ENCODE measurements at regions not wholly inside any gene's neighbourhood (a gene's known extent, or its start where the extent isn't known, plus 50 kb on each side); places are given as distances from the start of the nearest gene placed in this dataset.
"Not testable (repeated sequence)": the region's sequence is repeated elsewhere in the genome, so short reads cannot be mapped to it uniquely, and the experiment has no call there.

DNA sequence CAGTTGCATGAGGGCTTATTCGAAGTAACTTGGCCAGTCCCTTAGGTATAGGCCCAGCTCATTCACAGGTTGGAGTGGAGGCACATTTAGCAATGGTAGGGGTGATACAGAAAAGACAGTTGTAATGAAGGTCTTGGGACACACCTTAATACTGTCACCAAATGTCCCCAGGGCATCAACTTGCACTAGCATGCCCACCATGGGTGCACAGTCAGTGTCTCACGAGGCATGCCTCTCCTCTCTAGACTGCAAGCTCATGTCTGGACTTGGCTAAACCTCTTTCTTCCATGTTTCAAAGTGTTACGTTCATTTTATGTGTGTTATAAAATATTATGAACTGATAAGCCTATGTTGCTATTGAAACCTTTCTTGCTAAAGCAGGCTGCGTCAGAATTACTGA lies 124.0 kb upstream of the ECI2 start:
- DNase-seq (ENCODE audit: insufficient read length, low spot score) (no peak), FAIRE-seq (no peak)
- TF ChIP-seq POLR2AphosphoS5 (IDR thresholded peaks at IDR 0.05; ENCODE audit: low read depth, low read length) (no peak), TAF1 (IDR thresholded peaks at IDR 0.05; ENCODE audit: low read depth, low read length) (no peak), POLR2A (IDR thresholded peaks at IDR 0.05; ENCODE audit: low read depth, low read length) (no peak), SPI1 (IDR thresholded peaks at IDR 0.05; ENCODE audit: low read depth, low read length) (no peak), PAX5 (IDR thresholded peaks at IDR 0.05; ENCODE audit: insufficient read depth, low read length, severe bottlenecking) (no peak), POU2F2 (IDR thresholded peaks at IDR 0.05; ENCODE audit: low read depth, low read length) (no peak)

DNA sequence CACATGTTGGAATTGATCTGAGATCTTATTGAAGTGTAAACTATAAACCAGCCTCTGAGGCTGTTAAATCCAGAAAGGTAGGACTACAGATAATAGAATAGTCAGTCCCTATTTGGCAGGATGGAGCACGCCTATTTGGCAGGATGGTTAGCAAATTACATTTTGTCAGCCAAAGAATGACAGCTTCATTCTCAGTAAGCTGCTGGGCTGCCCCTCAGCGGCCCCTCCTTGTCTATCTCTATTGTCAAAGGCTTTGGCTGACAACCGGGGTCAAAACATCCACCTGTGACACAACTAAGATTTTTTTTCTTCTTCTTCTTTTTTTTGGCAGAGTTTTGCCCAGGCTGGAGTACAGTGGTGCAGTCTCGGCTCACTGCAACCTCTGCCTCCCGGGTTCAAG lies 123.4 kb upstream of the ECI2 start:
- TF ChIP-seq TAF1 (IDR thresholded peaks at IDR 0.05; ENCODE audit: low read depth, low read length) = no peak
- TF ChIP-seq POLR2A (IDR thresholded peaks at IDR 0.05; ENCODE audit: low read depth, low read length) = no peak
- TF ChIP-seq POU2F2 (IDR thresholded peaks at IDR 0.05; ENCODE audit: low read depth, low read length) = no peak
- no peak for TF ChIP-seq SPI1 (IDR thresholded peaks at IDR 0.05; ENCODE audit: low read depth, low read length)
- no peak for TF ChIP-seq POLR2AphosphoS5 (IDR thresholded peaks at IDR 0.05; ENCODE audit: low read depth, low read length)
- no peak for TF ChIP-seq PAX5 (IDR thresholded peaks at IDR 0.05; ENCODE audit: insufficient read depth, low read length, severe bottlenecking)
- DNase-seq (ENCODE audit: insufficient read length, low spot score) = no peak
- FAIRE-seq = no peak

DNA sequence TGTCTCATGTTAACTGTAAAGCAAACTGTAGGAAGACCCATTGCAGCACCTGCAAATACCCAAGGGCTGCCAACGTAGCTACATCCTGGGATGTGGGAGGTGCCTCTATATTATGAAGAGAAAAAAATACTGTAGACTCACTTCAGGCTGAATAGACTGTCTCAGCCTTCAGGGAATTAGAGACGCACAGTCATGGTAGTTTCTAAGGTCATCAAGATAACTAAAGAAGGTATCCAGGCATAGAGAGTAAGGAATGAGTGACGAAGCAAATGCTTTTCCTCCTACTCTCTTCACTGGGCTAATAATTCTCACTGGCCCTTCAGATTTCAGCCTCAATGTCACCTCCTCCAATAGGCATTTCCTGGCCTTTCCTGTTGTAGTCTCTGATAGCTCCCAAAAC lies 121.6 kb upstream of the ECI2 start:
- TF ChIP-seq POU2F2 (IDR thresholded peaks at IDR 0.05; ENCODE audit: low read depth, low read length) (no peak), POLR2A (IDR thresholded peaks at IDR 0.05; ENCODE audit: low read depth, low read length) (no peak), SPI1 (IDR thresholded peaks at IDR 0.05; ENCODE audit: low read depth, low read length) (no peak), POLR2AphosphoS5 (IDR thresholded peaks at IDR 0.05; ENCODE audit: low read depth, low read length) (no peak), PAX5 (IDR thresholded peaks at IDR 0.05; ENCODE audit: insufficient read depth, low read length, severe bottlenecking) (no peak), TAF1 (IDR thresholded peaks at IDR 0.05; ENCODE audit: low read depth, low read length) (no peak)
- DNase-seq (ENCODE audit: insufficient read length, low spot score) (no peak), FAIRE-seq (no peak)

DNA sequence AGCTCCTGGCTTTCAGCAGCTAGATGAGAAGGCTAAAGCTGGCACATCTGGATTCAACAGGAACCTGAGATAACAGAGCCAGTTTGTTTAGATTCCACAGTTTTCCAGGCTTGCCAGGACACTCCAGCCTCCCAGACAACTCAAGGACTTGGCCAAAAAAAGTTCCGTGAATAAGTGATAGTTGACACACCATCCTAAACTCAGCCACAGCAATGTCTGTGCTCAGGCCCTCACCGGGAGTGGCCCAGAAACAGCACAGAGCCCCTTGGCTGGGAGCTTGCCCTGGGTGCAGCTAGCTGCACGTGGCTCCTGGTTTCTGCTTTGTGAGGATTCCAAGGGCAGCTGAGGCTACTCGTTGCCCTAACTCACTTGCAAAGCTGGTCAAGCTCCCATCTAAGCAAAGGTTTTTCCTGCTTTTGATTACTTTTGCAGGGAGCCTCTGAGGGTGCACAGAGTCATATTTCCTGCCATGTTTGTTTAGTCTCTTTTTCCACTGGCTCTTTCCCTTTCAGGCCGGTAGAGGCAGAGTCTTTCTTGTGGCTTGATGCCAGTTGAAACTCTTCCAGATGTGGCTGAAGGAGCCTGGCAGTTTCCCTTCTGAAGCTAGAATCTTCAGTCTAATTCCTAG lies 118.3 kb upstream of the ECI2 start:
- FAIRE-seq (no peak), DNase-seq (ENCODE audit: insufficient read length, low spot score) (no peak)
- TF ChIP-seq POU2F2 (IDR thresholded peaks at IDR 0.05; ENCODE audit: low read depth, low read length) = no peak
- no peak for TF ChIP-seq PAX5 (IDR thresholded peaks at IDR 0.05; ENCODE audit: insufficient read depth, low read length, severe bottlenecking)
- TF ChIP-seq TAF1 (IDR thresholded peaks at IDR 0.05; ENCODE audit: low read depth, low read length) = no peak
- no peak for TF ChIP-seq POLR2AphosphoS5 (IDR thresholded peaks at IDR 0.05; ENCODE audit: low read depth, low read length)
- no peak for TF ChIP-seq POLR2A (IDR thresholded peaks at IDR 0.05; ENCODE audit: low read depth, low read length)
- no peak for TF ChIP-seq SPI1 (IDR thresholded peaks at IDR 0.05; ENCODE audit: low read depth, low read length)

DNA sequence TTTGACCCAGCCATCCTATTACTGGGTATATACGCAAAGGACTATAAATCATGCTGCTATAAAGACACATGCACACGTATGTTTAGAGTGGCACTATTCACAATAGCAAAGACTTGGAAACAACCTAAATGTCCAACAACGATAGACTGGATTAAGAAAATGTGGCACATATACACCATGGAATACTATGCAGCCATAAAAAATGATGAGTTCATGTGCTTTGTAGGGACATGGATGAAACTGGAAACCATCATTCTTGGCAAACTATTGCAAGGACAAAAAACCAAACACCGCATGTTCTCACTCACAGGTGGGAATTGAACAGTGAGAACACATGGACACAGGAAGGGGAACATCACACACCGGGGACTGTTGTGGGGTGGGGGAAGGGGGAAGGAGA lies 117.1 kb upstream of the ECI2 start:
- FAIRE-seq = not testable (repeated sequence)

DNA sequence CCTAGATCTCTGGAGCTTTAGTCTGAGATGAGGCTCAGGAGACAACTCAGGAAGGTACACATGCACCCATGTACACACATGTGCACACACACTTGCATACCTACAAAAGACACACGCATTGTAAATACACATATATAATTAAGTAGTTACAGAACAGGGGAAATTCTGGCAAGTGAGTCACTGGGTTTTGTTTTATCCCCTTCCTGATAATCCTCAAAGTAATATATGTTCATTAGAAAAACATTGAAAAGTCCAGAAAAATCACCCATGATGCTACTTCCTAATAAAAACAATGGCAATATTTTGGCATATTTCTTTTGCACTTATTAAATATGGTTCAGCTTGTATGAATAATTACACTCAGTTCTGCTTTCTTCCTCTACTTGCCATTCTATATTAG lies 115.3 kb upstream of the ECI2 start:
- no peak for FAIRE-seq
- DNase-seq (ENCODE audit: insufficient read length, low spot score) = no peak

More for the DNA sequence above, 117.1 kb upstream of the ECI2 start:
- DNase-seq (ENCODE audit: insufficient read length, low spot score) = not testable (repeated sequence)

DNA sequence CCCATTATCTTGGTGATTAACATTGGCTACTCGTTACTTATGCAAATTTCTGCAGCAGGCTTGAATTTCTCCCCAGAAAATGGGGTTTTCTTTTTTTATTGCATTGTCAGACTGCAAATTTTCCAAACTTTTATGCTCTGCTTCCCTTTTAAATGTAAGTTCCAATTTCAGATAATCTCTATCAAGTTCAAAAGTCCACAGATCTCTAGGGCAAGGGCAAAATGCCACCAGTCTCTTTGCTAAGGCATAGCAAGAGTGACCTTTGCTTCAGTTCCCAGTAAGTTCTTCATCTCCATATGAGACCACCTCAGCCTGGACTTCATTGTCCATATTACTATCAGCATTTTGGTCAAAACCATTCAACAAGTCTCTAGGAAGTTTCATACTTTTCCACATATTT lies 108.5 kb upstream of the ECI2 start:
- FAIRE-seq; DNase-seq (ENCODE audit: insufficient read length, low spot score): not testable (repeated sequence)

More for the DNA sequence above, 115.3 kb upstream of the ECI2 start:
- no peak for TF ChIP-seq SPI1 (IDR thresholded peaks at IDR 0.05; ENCODE audit: low read depth, low read length)
- no peak for TF ChIP-seq TAF1 (IDR thresholded peaks at IDR 0.05; ENCODE audit: low read depth, low read length)
- TF ChIP-seq PAX5 (IDR thresholded peaks at IDR 0.05; ENCODE audit: insufficient read depth, low read length, severe bottlenecking) = no peak
- TF ChIP-seq POU2F2 (IDR thresholded peaks at IDR 0.05; ENCODE audit: low read depth, low read length) = no peak
- TF ChIP-seq POLR2A (IDR thresholded peaks at IDR 0.05; ENCODE audit: low read depth, low read length) = no peak
- no peak for TF ChIP-seq POLR2AphosphoS5 (IDR thresholded peaks at IDR 0.05; ENCODE audit: low read depth, low read length)

DNA sequence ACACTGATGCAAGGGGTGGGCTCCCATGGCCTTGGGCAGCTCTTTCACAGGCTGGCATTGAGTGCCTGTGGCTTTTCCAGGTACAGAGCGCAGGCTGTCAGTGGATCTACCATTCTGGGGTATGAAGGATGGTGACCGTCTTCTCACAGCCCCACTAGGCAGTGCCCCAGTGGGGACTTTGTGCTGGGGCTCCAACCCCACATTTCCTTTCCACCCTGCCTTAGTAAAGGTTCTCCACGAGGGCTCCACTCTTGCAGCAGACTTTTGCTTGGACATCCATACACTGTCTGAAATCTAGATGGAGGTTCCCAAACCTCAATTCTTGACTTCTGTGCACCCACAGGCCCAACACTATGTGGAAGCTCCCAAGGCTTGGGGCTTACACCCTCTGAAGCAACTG lies 107.9 kb upstream of the ECI2 start:
- FAIRE-seq = no peak
- DNase-seq (ENCODE audit: insufficient read length, low spot score) = no peak
- TF ChIP-seq PAX5 (IDR thresholded peaks at IDR 0.05; ENCODE audit: insufficient read depth, low read length, severe bottlenecking) (no peak), SPI1 (IDR thresholded peaks at IDR 0.05; ENCODE audit: low read depth, low read length) (no peak), POU2F2 (IDR thresholded peaks at IDR 0.05; ENCODE audit: low read depth, low read length) (no peak), POLR2AphosphoS5 (IDR thresholded peaks at IDR 0.05; ENCODE audit: low read depth, low read length) (no peak), POLR2A (IDR thresholded peaks at IDR 0.05; ENCODE audit: low read depth, low read length) (no peak), TAF1 (IDR thresholded peaks at IDR 0.05; ENCODE audit: low read depth, low read length) (no peak)

DNA sequence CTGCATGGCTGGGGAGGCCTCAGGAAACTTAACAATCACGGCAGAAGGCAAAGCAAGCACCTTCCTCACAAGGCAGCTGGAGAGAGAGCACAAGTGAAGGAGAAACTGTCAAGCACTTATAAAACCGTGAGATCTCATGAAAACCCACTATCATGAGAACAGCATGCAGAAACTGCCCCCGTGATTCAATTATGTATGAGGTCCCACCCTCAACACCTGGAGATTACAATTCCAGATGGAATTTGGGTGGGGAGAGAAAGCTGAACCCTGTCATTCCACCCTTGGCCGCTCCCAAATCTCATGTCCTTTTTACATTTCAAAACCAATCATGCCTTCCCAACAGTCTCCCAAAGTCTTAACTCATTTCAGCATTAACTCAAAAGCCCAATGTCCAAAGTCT lies 107.2 kb upstream of the ECI2 start:
- DNase-seq (ENCODE audit: insufficient read length, low spot score) = no peak
- FAIRE-seq = no peak
- TF ChIP-seq TAF1 (IDR thresholded peaks at IDR 0.05; ENCODE audit: low read depth, low read length) = no peak
- no peak for TF ChIP-seq SPI1 (IDR thresholded peaks at IDR 0.05; ENCODE audit: low read depth, low read length)
- no peak for TF ChIP-seq POLR2AphosphoS5 (IDR thresholded peaks at IDR 0.05; ENCODE audit: low read depth, low read length)
- no peak for TF ChIP-seq POLR2A (IDR thresholded peaks at IDR 0.05; ENCODE audit: low read depth, low read length)
- TF ChIP-seq POU2F2 (IDR thresholded peaks at IDR 0.05; ENCODE audit: low read depth, low read length) = no peak
- no peak for TF ChIP-seq PAX5 (IDR thresholded peaks at IDR 0.05; ENCODE audit: insufficient read depth, low read length, severe bottlenecking)

DNA sequence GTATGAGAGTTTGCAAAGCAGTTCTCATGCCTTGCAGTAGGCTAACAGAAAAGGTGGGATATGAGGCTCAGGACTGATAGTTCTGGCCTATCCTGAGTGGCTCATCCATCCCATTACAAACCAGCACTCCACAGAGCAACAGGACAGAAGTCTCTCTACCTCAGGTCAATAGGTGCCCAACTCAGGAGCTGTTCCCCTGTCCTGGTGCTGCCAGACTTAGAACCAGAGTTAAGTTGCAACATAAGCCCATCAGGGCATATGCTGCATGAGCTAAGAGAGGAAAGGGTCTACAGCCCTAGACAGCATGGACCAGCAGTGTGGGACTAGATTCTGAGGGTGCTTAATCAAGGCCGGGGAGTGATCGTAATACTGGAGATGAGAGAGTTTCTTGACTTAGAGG lies 104.8 kb upstream of the ECI2 start:
- no peak for TF ChIP-seq SPI1 (IDR thresholded peaks at IDR 0.05; ENCODE audit: low read depth, low read length)
- TF ChIP-seq TAF1 (IDR thresholded peaks at IDR 0.05; ENCODE audit: low read depth, low read length) = no peak
- no peak for TF ChIP-seq POLR2A (IDR thresholded peaks at IDR 0.05; ENCODE audit: low read depth, low read length)
- TF ChIP-seq POLR2AphosphoS5 (IDR thresholded peaks at IDR 0.05; ENCODE audit: low read depth, low read length) = no peak
- no peak for TF ChIP-seq PAX5 (IDR thresholded peaks at IDR 0.05; ENCODE audit: insufficient read depth, low read length, severe bottlenecking)
- no peak for TF ChIP-seq POU2F2 (IDR thresholded peaks at IDR 0.05; ENCODE audit: low read depth, low read length)
- DNase-seq (ENCODE audit: insufficient read length, low spot score) = no peak
- FAIRE-seq = no peak

All from GM12891 (cell line).